ENCODE measurements at regions not wholly inside any gene's neighbourhood (a gene's known extent, or its start where the extent isn't known, plus 50 kb on each side); places are given as distances from the start of the nearest gene placed in this dataset.
A peak's percentile ranks its signal among the peaks of the same experiment; 100 is the strongest.
"Not testable (repeated sequence)": the region's sequence is repeated elsewhere in the genome, so short reads cannot be mapped to it uniquely, and the experiment has no call there.

GRCh38 chr11:121358760-121359159 lies 66.2 kb downstream of the SC5D start:
- no peak for DNase-seq (ENCODE audit: low read depth in 2 of 2)

GRCh38 chr11:121359591-121359990 lies 67.0 kb downstream of the SC5D start:
- DNase-seq (ENCODE audit: low read depth in 2 of 2), result no peak

GRCh38 chr11:121362955-121363354 lies 70.4 kb downstream of the SC5D start:
- DNase-seq (ENCODE audit: low read depth in 2 of 2), result not testable (repeated sequence)

GRCh38 chr11:121365304-121365703 lies 72.7 kb downstream of the SC5D start:
- DNase-seq (ENCODE audit: low read depth in 2 of 2), result no peak

- no peak for DNase-seq (ENCODE audit: low read depth in 2 of 2)
These were observed 73.5 kb downstream of the SC5D start for GRCh38 chr11:121366038-121366437.

- DNase-seq (ENCODE audit: low read depth in 2 of 2), result peak in 1 of 2 donors; percentile 10
These were observed 74.7 kb downstream of the SC5D start for GRCh38 chr11:121367001-121367843.

GRCh38 chr11:121367844-121368225 lies 75.3 kb downstream of the SC5D start:
- DNase-seq (ENCODE audit: low read depth in 2 of 2), result no peak

GRCh38 chr11:121368364-121369240 lies 76.0 kb downstream of the SC5D start:
- no peak for DNase-seq (ENCODE audit: low read depth in 2 of 2)

GRCh38 chr11:121369366-121369765 lies 76.8 kb downstream of the SC5D start:
- no peak for DNase-seq (ENCODE audit: low read depth in 2 of 2)

- no peak for DNase-seq (ENCODE audit: low read depth in 2 of 2)
These were observed 79.5 kb downstream of the SC5D start for GRCh38 chr11:121372028-121372427.

GRCh38 chr11:121372671-121373429 lies 79.3 kb upstream of the SORL1 start:
- DNase-seq (ENCODE audit: low read depth in 2 of 2), result no peak

GRCh38 chr11:121374286-121374985 lies 77.7 kb upstream of the SORL1 start:
- no peak for DNase-seq (ENCODE audit: low read depth in 2 of 2)

- DNase-seq (ENCODE audit: low read depth in 2 of 2), result no peak
These were observed 76.0 kb upstream of the SORL1 start for GRCh38 chr11:121376130-121376529.

GRCh38 chr11:121379145-121379810 lies 72.8 kb upstream of the SORL1 start:
- DNase-seq (ENCODE audit: low read depth in 2 of 2), result not testable (repeated sequence)

GRCh38 chr11:121383716-121384115 lies 68.4 kb upstream of the SORL1 start:
- no peak for DNase-seq (ENCODE audit: low read depth in 2 of 2)

- no peak for DNase-seq (ENCODE audit: low read depth in 2 of 2)
These were observed 66.4 kb upstream of the SORL1 start for GRCh38 chr11:121385688-121386087.

Measured in stimulated activated CD4-positive, alpha-beta T cell treated with anti-CD3 and anti-CD28 coated beads, Interleukin-15, amount 100 ng/mL, for 48 hours (primary cell).